VCaP (cell line): ENCODE measurements at regions not wholly inside any gene's neighbourhood (a gene's known extent, or its start where the extent isn't known, plus 50 kb on each side); places are given as distances from the start of the nearest gene placed in this dataset.

Experiments
- H3K27ac ChIP-seq: fragments of 450-650 bp; 2 replicates; pipeline ENCODE4 v1.5.1; 2017
- TF ChIP-seq, protein P1 (sequence below): fragments of 450-650 bp; conservative IDR thresholded peaks from 2 replicates; pipeline ENCODE4 v1.5.1; 2017; ENCODE audit warnings: mild to moderate bottlenecking, moderate library complexity

DNA sequence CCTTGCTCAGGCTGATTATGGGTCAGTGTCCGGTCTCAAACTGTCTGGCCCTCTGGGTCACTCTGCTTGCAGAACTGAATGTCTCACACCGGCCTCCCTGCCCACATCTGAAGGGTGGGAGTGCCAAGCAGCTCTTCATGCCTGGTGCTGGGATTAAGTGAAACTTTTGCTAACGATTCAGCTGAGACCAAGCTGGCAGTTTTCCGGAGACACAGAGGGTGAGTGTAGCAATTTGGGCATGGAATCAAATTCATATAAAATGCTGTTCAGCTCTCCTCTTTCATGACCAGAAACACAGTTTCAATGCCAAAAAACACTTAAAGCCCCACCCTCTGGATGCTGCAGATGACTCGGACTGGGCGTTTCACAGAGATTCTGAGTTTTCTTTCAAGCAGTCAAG is 207.5 kb downstream of the NXNL2 start:
- TF ChIP-seq, protein P1, sequence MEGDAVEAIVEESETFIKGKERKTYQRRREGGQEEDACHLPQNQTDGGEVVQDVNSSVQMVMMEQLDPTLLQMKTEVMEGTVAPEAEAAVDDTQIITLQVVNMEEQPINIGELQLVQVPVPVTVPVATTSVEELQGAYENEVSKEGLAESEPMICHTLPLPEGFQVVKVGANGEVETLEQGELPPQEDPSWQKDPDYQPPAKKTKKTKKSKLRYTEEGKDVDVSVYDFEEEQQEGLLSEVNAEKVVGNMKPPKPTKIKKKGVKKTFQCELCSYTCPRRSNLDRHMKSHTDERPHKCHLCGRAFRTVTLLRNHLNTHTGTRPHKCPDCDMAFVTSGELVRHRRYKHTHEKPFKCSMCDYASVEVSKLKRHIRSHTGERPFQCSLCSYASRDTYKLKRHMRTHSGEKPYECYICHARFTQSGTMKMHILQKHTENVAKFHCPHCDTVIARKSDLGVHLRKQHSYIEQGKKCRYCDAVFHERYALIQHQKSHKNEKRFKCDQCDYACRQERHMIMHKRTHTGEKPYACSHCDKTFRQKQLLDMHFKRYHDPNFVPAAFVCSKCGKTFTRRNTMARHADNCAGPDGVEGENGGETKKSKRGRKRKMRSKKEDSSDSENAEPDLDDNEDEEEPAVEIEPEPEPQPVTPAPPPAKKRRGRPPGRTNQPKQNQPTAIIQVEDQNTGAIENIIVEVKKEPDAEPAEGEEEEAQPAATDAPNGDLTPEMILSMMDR: no peak
- no peak overlapping the region for H3K27ac ChIP-seq

DNA sequence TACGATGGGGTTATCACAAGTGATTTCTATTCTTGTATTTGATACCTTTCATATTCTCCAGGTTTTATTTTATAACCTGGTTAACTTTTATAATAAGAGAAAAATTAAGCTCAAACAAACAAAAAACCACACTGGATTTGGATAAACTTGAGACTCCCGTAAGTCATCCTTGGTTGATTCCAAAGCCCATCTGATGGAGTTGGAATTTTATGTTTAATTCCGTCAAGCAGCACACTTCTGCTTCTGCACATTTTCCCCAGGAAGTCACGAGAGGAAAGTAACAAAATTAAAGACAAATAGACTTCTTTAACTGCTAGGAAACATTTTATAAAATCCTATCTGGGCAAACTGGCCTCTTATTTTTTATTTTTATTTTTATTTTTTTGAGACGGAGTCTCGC is 207.9 kb downstream of the NXNL2 start:
- TF ChIP-seq, protein P1: no peak

DNA sequence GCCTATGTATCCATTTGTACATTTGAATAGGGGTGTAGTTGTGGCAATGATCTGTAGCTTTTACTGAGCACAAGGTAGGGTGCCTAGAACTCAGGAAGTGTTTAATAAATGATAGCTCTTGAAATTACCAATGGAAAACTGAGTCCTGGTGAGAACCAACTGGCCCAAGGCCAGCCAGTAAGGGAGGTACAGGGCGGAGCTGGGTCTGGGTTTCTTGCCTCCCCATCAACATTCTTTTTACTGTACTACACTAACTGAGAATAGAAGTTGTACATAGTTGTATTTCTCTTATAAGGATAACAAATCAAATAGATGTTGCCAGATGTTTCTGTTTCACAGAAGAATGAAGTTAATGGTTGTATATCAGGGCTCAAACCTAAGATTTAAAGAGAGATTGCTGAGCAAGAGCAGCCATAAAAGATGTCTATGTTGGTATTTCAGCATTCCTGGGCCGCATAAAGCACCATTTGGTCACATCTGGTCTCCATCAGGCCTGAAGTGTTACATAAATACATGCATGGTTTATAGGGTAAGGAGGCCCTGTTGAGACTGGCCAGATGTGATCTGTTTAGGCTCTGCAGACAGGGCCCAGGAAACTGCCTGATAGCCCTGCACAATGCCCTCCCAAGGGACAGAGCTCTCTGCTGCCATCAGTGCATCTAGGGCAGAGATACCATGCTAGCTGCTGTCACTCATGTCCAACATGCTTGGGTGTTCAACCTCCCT is 210.5 kb downstream of the NXNL2 start:
- no peak overlapping the region for H3K27ac ChIP-seq
- TF ChIP-seq, protein P1: no peak

More for the DNA sequence above, 207.9 kb downstream of the NXNL2 start:
- H3K27ac ChIP-seq: no peak overlapping the region

DNA sequence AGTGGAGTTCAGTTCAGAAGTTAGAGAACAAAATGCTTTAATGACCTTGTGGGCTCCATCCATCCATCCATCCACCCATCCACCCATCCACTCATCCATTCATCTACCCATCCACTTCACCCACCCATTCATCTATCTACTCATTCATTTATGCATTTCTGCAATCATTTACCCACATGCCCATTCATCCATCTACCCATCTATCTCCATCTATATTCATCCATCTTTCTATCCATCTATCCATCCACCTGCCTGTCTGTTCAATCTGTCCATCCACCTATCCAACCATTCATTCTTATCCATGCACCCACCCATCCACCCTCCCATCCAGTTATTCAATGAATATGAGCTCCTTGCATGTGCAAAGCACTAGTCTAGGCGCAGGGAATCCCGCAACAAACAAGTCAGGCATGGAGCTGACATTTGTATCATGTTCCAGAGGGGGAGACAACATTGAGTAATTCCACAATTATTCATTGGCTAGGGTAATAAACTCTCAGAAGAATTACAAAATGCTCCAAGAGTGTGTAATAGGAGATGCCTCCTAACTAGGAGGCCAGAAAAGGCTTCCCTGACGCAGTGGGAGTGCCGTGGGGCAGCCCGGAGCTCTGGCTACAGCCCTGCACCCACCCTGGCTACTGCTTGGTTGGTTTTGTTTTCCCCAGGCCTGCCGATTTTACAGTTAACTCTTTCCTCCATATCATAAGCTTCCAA is 211.2 kb downstream of the NXNL2 start:
- TF ChIP-seq, protein P1: no peak
- no peak overlapping the region for H3K27ac ChIP-seq

DNA sequence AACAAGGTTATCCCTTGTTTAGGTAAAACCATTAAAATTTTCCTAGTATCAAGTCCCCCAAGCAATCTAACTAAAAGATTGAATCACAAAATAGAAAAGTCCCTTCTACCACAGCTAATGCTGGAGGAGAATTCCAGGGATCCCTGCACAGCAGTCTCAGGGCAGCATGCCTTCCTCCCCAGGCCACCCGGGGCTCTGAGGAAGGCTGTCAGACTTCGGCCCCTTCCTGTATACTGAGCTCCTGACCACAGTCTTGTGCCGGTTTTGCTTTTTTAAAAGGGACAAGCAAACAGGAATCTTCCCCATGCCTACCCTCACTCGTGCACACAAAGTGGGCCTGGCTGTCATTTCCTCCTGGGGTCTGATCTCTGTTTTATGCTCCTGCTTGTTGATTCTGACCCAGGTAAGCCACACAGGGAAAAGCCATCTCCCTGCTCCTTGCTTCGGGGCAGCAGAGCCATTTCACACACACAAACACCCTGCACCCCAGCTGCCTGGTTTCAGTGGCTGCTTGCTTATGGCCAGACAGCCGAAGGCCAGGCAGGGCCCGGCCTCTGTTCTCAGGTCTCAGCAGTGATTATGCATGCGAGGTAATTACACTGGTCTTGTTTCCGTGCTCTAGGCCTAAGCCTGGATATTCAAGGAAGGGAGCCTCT is 211.9 kb downstream of the NXNL2 start:
- TF ChIP-seq, protein P1: no peak
- no peak overlapping the region for H3K27ac ChIP-seq

DNA sequence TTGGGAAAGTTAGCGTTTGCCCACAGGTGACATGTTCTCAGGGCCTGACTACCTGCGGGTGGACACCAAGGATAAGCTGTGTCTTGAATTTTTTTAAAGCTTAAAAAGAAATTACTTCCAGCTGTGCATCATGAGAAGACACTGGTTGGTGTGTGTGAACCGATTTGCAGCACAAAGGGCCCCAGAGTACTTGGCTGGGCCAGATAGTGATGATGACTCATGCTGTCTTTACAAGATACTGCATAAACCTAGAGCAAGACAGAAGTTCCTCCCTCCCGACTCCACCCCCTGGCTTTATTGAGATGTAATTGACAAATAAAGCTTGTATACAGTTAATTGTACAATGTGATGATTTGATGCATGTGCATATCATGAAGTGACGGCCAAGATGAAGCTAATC is 212.8 kb downstream of the NXNL2 start:
- TF ChIP-seq, protein P1: no peak
- H3K27ac ChIP-seq: no peak overlapping the region

DNA sequence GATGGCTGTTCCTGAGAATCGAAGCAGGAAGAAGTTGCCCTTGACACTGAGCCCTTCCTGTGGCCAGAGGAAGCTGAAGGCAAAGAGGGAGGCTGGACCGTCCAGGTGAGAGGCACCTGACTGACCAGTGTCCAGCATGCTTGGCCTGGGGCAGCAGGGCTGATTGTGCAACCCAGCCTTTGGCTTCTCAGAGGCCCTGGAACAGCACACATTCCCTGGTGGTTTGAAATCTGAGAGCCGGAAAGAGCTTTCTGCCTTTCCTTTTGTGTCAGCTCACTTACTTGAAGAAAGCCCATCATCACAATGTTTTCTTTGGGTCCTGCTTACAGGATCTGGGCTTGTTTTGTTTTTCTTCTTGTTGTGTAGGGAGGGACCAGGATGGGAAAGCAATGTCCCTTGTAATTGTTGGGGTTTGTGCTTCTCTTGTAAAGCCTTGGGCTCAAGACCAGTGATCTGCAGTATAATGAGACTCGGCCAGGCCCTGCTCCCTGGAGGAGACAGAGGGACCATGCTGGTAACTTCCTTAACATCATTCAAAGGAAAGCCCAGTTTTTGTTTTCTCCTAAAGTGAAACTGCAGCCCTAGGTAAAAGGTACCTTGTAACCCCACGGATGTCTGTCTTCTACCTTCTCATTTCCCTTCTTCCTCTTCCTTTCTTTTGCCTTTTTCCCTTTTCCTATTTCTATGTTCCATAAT is 213.7 kb downstream of the NXNL2 start:
- H3K27ac ChIP-seq: no peak overlapping the region
- TF ChIP-seq, protein P1: no peak
